Astrocyte (in vitro differentiated cells and primary cell): ENCODE measurements at regions not wholly inside any gene's neighbourhood (a gene's known extent, or its start where the extent isn't known, plus 50 kb on each side); places are given as distances from the start of the nearest gene placed in this dataset.

Source experiments
- DNase-seq: peaks from one replicate; pipeline ENCODE4 v3.0.0-alpha.2; 2010; ENCODE audit warnings: low read depth
- FAIRE-seq: peaks from 2 replicates; lab custom pipeline; 2011; peaks lifted over from hg19 to GRCh38; lab: Jason Lieb, UNC
- H2AFZ ChIP-seq: 2 replicates; pipeline ENCODE4 v1.6.0; 2012; ENCODE audit warnings: low read depth, low read length, inconsistent platforms
- H3K27ac ChIP-seq: 2 replicates; pipeline ENCODE4 v1.5.1; 2011; ENCODE audit warnings: low read depth, low read length, inconsistent platforms
- H3K27me3 ChIP-seq: 2 replicates; pipeline ENCODE4 v1.6.0; 2011; ENCODE audit warnings: low read length, inconsistent platforms; ENCODE audit not compliant: insufficient read depth
- H3K36me3 ChIP-seq: 2 replicates; pipeline ENCODE4 v1.5.1; 2011; ENCODE audit warnings: low read length, inconsistent platforms; ENCODE audit not compliant: insufficient read depth
- H3K4me1 ChIP-seq: 2 replicates; pipeline ENCODE4 v1.5.1; 2011; ENCODE audit warnings: low read length, inconsistent platforms; ENCODE audit not compliant: insufficient read depth
- H3K4me2 ChIP-seq: 2 replicates; pipeline ENCODE4 v1.6.0; 2012; ENCODE audit warnings: low read length, inconsistent platforms
- H3K4me3 ChIP-seq: 2 replicates; pipeline ENCODE4 v1.5.1; 2011; ENCODE audit warnings: low read depth, mild to moderate bottlenecking, low read length, inconsistent platforms; ENCODE audit not compliant: insufficient read depth
- H3K79me2 ChIP-seq: 2 replicates; pipeline ENCODE4 v1.6.0; 2012; ENCODE audit warnings: mild to moderate bottlenecking, low read length, inconsistent platforms; ENCODE audit not compliant: insufficient read depth
- H3K9ac ChIP-seq: 2 replicates; pipeline ENCODE4 v1.6.0; 2012; ENCODE audit warnings: mild to moderate bottlenecking, low read length, inconsistent platforms
- H3K9me3 ChIP-seq: 2 replicates; pipeline ENCODE4 v1.5.1; 2012; ENCODE audit warnings: low read depth, mild to moderate bottlenecking, low read length, inconsistent platforms; ENCODE audit not compliant: insufficient read depth
- H4K20me1 ChIP-seq: 2 replicates; pipeline ENCODE4 v1.6.0; 2012; ENCODE audit warnings: low read length, inconsistent platforms; ENCODE audit not compliant: insufficient read depth
- H3K27ac Mint-ChIP-seq: one replicate; pipeline ENCODE4 v1.8.0; 2021; ENCODE audit warnings: mild to moderate bottlenecking, mixed read lengths; ENCODE audit not compliant: unreplicated experiment
- H3K27me3 Mint-ChIP-seq: one replicate; pipeline ENCODE4 v1.8.0; 2021; ENCODE audit warnings: low read depth, mixed read lengths; ENCODE audit not compliant: unreplicated experiment
- H3K36me3 Mint-ChIP-seq: one replicate; pipeline ENCODE4 v1.8.0; 2021; ENCODE audit warnings: low read depth, mixed read lengths; ENCODE audit not compliant: unreplicated experiment
- H3K4me1 Mint-ChIP-seq: one replicate; pipeline ENCODE4 v1.8.0; 2021; ENCODE audit warnings: low read depth, mixed read lengths; ENCODE audit not compliant: unreplicated experiment
- H3K4me3 Mint-ChIP-seq: one replicate; pipeline ENCODE4 v1.8.0; 2021; ENCODE audit warnings: mild to moderate bottlenecking, moderate library complexity, mixed read lengths; ENCODE audit not compliant: unreplicated experiment
- H3K9me3 Mint-ChIP-seq: one replicate; pipeline ENCODE4 v1.8.0; 2021; ENCODE audit warnings: mild to moderate bottlenecking, mixed read lengths; ENCODE audit not compliant: unreplicated experiment
- EZH2 ChIP-seq: IDR thresholded peaks from 2 replicates; pipeline ENCODE4 v1.6.1; 2012; ENCODE audit warnings: mild to moderate bottlenecking, low read length, inconsistent platforms; ENCODE audit not compliant: insufficient read depth
- TF ChIP-seq, protein P1 (sequence below): IDR thresholded peaks from 2 replicates; pipeline ENCODE4 v1.5.1; 2011; ENCODE audit warnings: low read depth, mild to moderate bottlenecking, inconsistent platforms, low read length, moderate library complexity; ENCODE audit not compliant: insufficient read depth

DNA sequence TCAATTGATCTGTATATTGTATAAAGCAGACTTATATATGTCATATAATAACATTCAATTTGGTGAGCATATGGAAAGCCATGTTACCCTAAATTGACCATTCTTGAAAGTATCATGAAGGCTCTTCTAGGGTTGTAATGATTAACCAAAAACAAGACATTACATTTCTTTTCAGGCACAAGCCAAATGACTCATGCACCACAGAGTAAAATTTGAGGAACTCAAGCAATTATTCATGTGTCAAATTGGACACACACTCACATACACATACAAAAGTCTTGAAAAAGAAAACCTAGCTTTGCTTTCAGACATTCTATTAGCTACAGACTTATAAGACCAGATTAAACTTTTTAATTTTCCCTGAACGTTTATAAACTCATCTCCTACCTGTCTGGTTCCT lies 146.5 kb upstream of the PCDH18 start:
- H3K4me1 ChIP-seq, result no peaks in the 10 kb centered on the region
- no peak overlapping the region for H3K4me2 ChIP-seq
- H3K4me3 ChIP-seq, result no peak overlapping the region
- H4K20me1 ChIP-seq, result no peaks in the 10 kb centered on the region
- no peaks in the 10 kb centered on the region for H3K36me3 Mint-ChIP-seq
- FAIRE-seq (peak; percentile 20), DNase-seq (peak; percentile 87)
- no peaks in the 10 kb centered on the region for H3K36me3 ChIP-seq
- no peak overlapping the region for H3K9ac ChIP-seq
- no peaks in the 10 kb centered on the region for H3K27me3 ChIP-seq
- no peaks in the 10 kb centered on the region for H3K27me3 Mint-ChIP-seq
- no peaks in the 10 kb centered on the region for H3K9me3 Mint-ChIP-seq
- H3K27ac ChIP-seq, result no peak overlapping the region
- no peak overlapping the region for H3K4me3 Mint-ChIP-seq
- TF ChIP-seq, protein P1, sequence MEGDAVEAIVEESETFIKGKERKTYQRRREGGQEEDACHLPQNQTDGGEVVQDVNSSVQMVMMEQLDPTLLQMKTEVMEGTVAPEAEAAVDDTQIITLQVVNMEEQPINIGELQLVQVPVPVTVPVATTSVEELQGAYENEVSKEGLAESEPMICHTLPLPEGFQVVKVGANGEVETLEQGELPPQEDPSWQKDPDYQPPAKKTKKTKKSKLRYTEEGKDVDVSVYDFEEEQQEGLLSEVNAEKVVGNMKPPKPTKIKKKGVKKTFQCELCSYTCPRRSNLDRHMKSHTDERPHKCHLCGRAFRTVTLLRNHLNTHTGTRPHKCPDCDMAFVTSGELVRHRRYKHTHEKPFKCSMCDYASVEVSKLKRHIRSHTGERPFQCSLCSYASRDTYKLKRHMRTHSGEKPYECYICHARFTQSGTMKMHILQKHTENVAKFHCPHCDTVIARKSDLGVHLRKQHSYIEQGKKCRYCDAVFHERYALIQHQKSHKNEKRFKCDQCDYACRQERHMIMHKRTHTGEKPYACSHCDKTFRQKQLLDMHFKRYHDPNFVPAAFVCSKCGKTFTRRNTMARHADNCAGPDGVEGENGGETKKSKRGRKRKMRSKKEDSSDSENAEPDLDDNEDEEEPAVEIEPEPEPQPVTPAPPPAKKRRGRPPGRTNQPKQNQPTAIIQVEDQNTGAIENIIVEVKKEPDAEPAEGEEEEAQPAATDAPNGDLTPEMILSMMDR, result no peak
- TF ChIP-seq EZH2, result no peak
- H3K4me1 Mint-ChIP-seq, result peaks cover 10% of the 10 kb centered on the region
- no peaks in the 10 kb centered on the region for H3K9me3 ChIP-seq
- no peak overlapping the region for H3K27ac Mint-ChIP-seq
- H2AFZ ChIP-seq, result no peak overlapping the region
- no peaks in the 10 kb centered on the region for H3K79me2 ChIP-seq

DNA sequence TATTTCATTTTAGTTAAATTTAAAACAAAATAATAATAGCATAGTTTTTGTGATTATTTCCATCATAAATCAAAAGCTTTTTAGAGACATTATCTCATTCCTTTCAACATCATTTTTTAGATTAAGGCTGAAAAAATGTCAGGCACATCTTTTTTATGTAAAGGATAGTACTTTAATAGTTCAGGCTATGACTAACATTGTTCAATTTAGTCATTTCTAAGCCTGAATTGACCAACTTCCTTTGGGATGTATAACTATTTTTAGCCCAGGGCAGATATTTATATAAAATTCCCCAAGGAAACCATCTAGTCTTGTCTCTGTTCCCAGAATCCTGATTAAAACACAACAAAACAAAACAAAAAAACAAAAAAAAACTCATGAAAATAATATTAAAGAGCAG lies 145.6 kb upstream of the PCDH18 start:
- H3K36me3 Mint-ChIP-seq, result no peaks in the 10 kb centered on the region
- H3K4me3 ChIP-seq, result no peak overlapping the region
- H3K4me2 ChIP-seq, result peak overlapping the region; percentile 16
- no peak for TF ChIP-seq EZH2
- TF ChIP-seq, protein P1, result no peak
- no peaks in the 10 kb centered on the region for H3K27me3 ChIP-seq
- DNase-seq, result peak; percentile 75
- H3K79me2 ChIP-seq, result no peaks in the 10 kb centered on the region
- H3K4me1 Mint-ChIP-seq, result peaks cover 14% of the 10 kb centered on the region
- no peak overlapping the region for H3K27ac Mint-ChIP-seq
- no peak overlapping the region for H3K4me3 Mint-ChIP-seq
- no peak overlapping the region for H3K9ac ChIP-seq
- peak; percentile 76 for FAIRE-seq
- H2AFZ ChIP-seq, result no peak overlapping the region
- no peaks in the 10 kb centered on the region for H3K9me3 Mint-ChIP-seq
- H4K20me1 ChIP-seq, result no peaks in the 10 kb centered on the region
- H3K27me3 Mint-ChIP-seq, result no peaks in the 10 kb centered on the region
- no peaks in the 10 kb centered on the region for H3K9me3 ChIP-seq
- H3K4me1 ChIP-seq, result no peaks in the 10 kb centered on the region
- H3K36me3 ChIP-seq, result no peaks in the 10 kb centered on the region
- peak overlapping the region; percentile 45 for H3K27ac ChIP-seq

GRCh38 chr4:137676357-137676998 lies 144.2 kb upstream of the PCDH18 start:
- no peak overlapping the region for H2AFZ ChIP-seq
- Mint-ChIP-seq H3K4me1 (peaks cover 14% of the 10 kb centered on the region), H3K9me3 (no peaks in the 10 kb centered on the region), H3K36me3 (no peaks in the 10 kb centered on the region), H3K27me3 (no peaks in the 10 kb centered on the region), H3K27ac (no peak overlapping the region), H3K4me3 (no peak overlapping the region)
- no peaks in the 10 kb centered on the region for H3K36me3 ChIP-seq
- H4K20me1 ChIP-seq, result no peaks in the 10 kb centered on the region
- no peak for TF ChIP-seq EZH2
- TF ChIP-seq, protein P1, result no peak
- no peaks in the 10 kb centered on the region for H3K4me1 ChIP-seq
- DNase-seq, result no peak
- no peak overlapping the region for H3K4me3 ChIP-seq
- no peak overlapping the region for H3K27ac ChIP-seq
- no peaks in the 10 kb centered on the region for H3K79me2 ChIP-seq
- no peak overlapping the region for H3K9ac ChIP-seq
- FAIRE-seq, result peak; percentile 72
- H3K9me3 ChIP-seq, result no peaks in the 10 kb centered on the region
- no peak overlapping the region for H3K4me2 ChIP-seq
- H3K27me3 ChIP-seq, result no peaks in the 10 kb centered on the region
